H9 (cell line): ENCODE measurements at regions not wholly inside any gene's neighbourhood (a gene's known extent, or its start where the extent isn't known, plus 50 kb on each side); places are given as distances from the start of the nearest gene placed in this dataset.

Source experiments
- DNase-seq: peaks from one replicate; pipeline ENCODE4 v3.0.0-alpha.2; 2017
- H2AFZ ChIP-seq: one replicate; pipeline ENCODE4 v1.6.1; 2013; ENCODE audit warnings: mild to moderate bottlenecking, low read length, control low read depth, moderate library complexity
- H2AK5ac ChIP-seq: 2 replicates; pipeline ENCODE4 v1.6.1; 2013; ENCODE audit warnings: low read length, control low read depth, mixed read lengths; ENCODE audit not compliant: insufficient read length
- H2BK120ac ChIP-seq: one replicate; pipeline ENCODE4 v1.6.1; 2013; ENCODE audit warnings: low read depth, mild to moderate bottlenecking, low read length, control low read depth, inconsistent platforms; ENCODE audit not compliant: poor library complexity, severe bottlenecking
- H2BK12ac ChIP-seq: 2 replicates; pipeline ENCODE4 v1.6.1; 2013; ENCODE audit warnings: low read length, control low read depth, mixed read lengths, low read depth; ENCODE audit not compliant: insufficient read length
- H2BK15ac ChIP-seq: 2 replicates; pipeline ENCODE4 v1.6.1; 2013; ENCODE audit warnings: low read depth, low read length, control low read depth
- H2BK20ac ChIP-seq: one replicate; pipeline ENCODE4 v1.6.1; 2013; ENCODE audit warnings: low read depth, mild to moderate bottlenecking, low read length, control low read depth, inconsistent platforms; ENCODE audit not compliant: poor library complexity, severe bottlenecking
- H2BK5ac ChIP-seq: 2 replicates; pipeline ENCODE4 v1.6.1; 2013; ENCODE audit warnings: low read length, control low read depth, mixed read lengths; ENCODE audit not compliant: insufficient read length
- H3K14ac ChIP-seq: 2 replicates; pipeline ENCODE4 v1.6.1; 2013; ENCODE audit warnings: low read length, control low read depth; ENCODE audit not compliant: insufficient read depth
- H3K18ac ChIP-seq: 2 replicates; pipeline ENCODE4 v1.6.1; 2013; ENCODE audit warnings: low read depth, mild to moderate bottlenecking, mixed read lengths, low read length, control low read depth; ENCODE audit not compliant: insufficient read length
- H3K23ac ChIP-seq: 2 replicates; pipeline ENCODE4 v1.6.1; 2013; ENCODE audit warnings: low read length, control low read depth, mixed read lengths, low read depth; ENCODE audit not compliant: insufficient read length
- H3K23me2 ChIP-seq: 2 replicates; pipeline ENCODE4 v1.6.1; 2013; ENCODE audit warnings: low read depth, mild to moderate bottlenecking, mixed read lengths, low read length, control low read depth; ENCODE audit not compliant: insufficient read length, poor library complexity, severe bottlenecking
- H3K27ac ChIP-seq: 2 replicates; pipeline ENCODE4 v1.5.1; 2013; ENCODE audit warnings: low read length, control low read depth, mixed read lengths, low read depth; ENCODE audit not compliant: insufficient read length
- H3K27me3 ChIP-seq: 2 replicates; pipeline ENCODE4 v1.6.1; 2013; ENCODE audit warnings: low read length, control low read depth, inconsistent platforms; ENCODE audit not compliant: insufficient read depth
- H3K4ac ChIP-seq: 2 replicates; pipeline ENCODE4 v1.6.1; 2013; ENCODE audit warnings: low read depth, mild to moderate bottlenecking, control low read depth, inconsistent platforms, low read length, moderate library complexity
- H3K4me1 ChIP-seq: 2 replicates; pipeline ENCODE4 v1.6.1; 2013; ENCODE audit warnings: low read length, control low read depth, inconsistent platforms; ENCODE audit not compliant: insufficient read depth
- H3K4me2 ChIP-seq: 2 replicates; pipeline ENCODE4 v1.6.1; 2013; ENCODE audit warnings: low read length, control low read depth, mixed read lengths; ENCODE audit not compliant: insufficient read length, insufficient read depth
- H3K56ac ChIP-seq: 2 replicates; pipeline ENCODE4 v1.6.1; 2013; ENCODE audit warnings: low read depth, mild to moderate bottlenecking, mixed read lengths, low read length, control low read depth; ENCODE audit not compliant: insufficient read length
- H3K79me1 ChIP-seq: 2 replicates; pipeline ENCODE4 v1.6.1; 2013; ENCODE audit warnings: low read depth, mild to moderate bottlenecking, moderate library complexity, low read length, control low read depth, inconsistent platforms; ENCODE audit not compliant: insufficient read depth, poor library complexity, severe bottlenecking
- H3K79me2 ChIP-seq: 2 replicates; pipeline ENCODE4 v1.6.1; 2013; ENCODE audit warnings: low read length, control low read depth, inconsistent platforms; ENCODE audit not compliant: insufficient read depth
- H3K9ac ChIP-seq: 2 replicates; pipeline ENCODE4 v1.6.1; 2013; ENCODE audit warnings: low read length, control low read depth, mixed read lengths; ENCODE audit not compliant: insufficient read length; ENCODE audit errors: extremely low read depth
- H3K9me3 ChIP-seq: one replicate; pipeline ENCODE4 v1.6.1; 2013; ENCODE audit warnings: low read depth, low read length, inconsistent platforms; ENCODE audit not compliant: control insufficient read depth
- H3T11ph ChIP-seq: one replicate; pipeline ENCODE4 v1.6.1; 2013; ENCODE audit warnings: mild to moderate bottlenecking, low read length, control low read depth, inconsistent platforms
- H4K20me1 ChIP-seq: one replicate; pipeline ENCODE4 v1.6.1; 2013; ENCODE audit not compliant: control insufficient read depth, insufficient read length, insufficient read depth
- H4K5ac ChIP-seq: 2 replicates; pipeline ENCODE4 v1.6.1; 2013; ENCODE audit warnings: low read depth, mild to moderate bottlenecking, mixed read lengths, low read length, control low read depth; ENCODE audit not compliant: insufficient read length
- H4K8ac ChIP-seq: replicated peaks from 2 replicates; pipeline ENCODE4 v1.6.1; 2013; ENCODE audit warnings: low read length, control low read depth, mixed read lengths, low read depth; ENCODE audit not compliant: insufficient read length
- H4K91ac ChIP-seq: 2 replicates; pipeline ENCODE4 v1.6.1; 2013; ENCODE audit warnings: low read depth, mild to moderate bottlenecking, moderate library complexity, mixed read lengths, low read length, control low read depth; ENCODE audit not compliant: insufficient read length
- H3K27ac Mint-ChIP-seq, 3 experiments: 2 replicates in 2 of 3; 3 replicates in 1 of 3; pipeline ENCODE4 v1.8.0; 2020 to 2021; ENCODE audit warnings: mixed read lengths in 3 of 3, mild to moderate bottlenecking in 1 of 3, moderate library complexity in 1 of 3
- H3K27me3 Mint-ChIP-seq: 2 replicates; pipeline ENCODE4 v1.8.0; 2021; ENCODE audit warnings: low read depth, mild to moderate bottlenecking, moderate library complexity, mixed read lengths
- H3K36me3 Mint-ChIP-seq, 3 experiments: 2 replicates in 2 of 3; 3 replicates in 1 of 3; pipeline ENCODE4 v1.8.0; 2020 to 2021; ENCODE audit warnings: low read depth in 3 of 3, mixed read lengths in 3 of 3; ENCODE audit not compliant: insufficient read depth in 1 of 3
- H3K4me1 Mint-ChIP-seq, 2 experiments: 2 replicates each; pipeline ENCODE4 v1.8.0; 2020; ENCODE audit warnings: mixed read lengths in 2 of 2
- H3K4me3 Mint-ChIP-seq, 2 experiments: 2 replicates in 1 of 2; 3 replicates in 1 of 2; pipeline ENCODE4 v1.8.0; 2020 to 2021; ENCODE audit warnings: mild to moderate bottlenecking in 2 of 2, mixed read lengths in 2 of 2, moderate library complexity in 1 of 2
- H3K9me3 Mint-ChIP-seq, 2 experiments: 2 replicates in 1 of 2; 3 replicates in 1 of 2; pipeline ENCODE4 v1.8.0; 2020; ENCODE audit warnings: mild to moderate bottlenecking in 2 of 2, mixed read lengths in 2 of 2, moderate library complexity in 1 of 2
- CTCF ChIP-seq: fragments of 200-600 bp; sonication (generic); conservative IDR thresholded peaks from 3 replicates; pipeline ENCODE4 v1.8.0; 2021; ENCODE audit warnings: antibody characterized with exemption, mild to moderate bottlenecking
- WGBS: extraction: QIAGEN DNeasy Blood & Tissue Kit; methylation state at CpG from one replicate; pipeline ENCODE4 v1.1.7; 2013; ENCODE audit warnings: missing lambda C conversion rate, low lambda C conversion rate, mixed read lengths; ENCODE audit not compliant: insufficient read length; ENCODE audit errors: extremely low coverage; 5-methylcytosine and 5-hydroxymethylcytosine counted together

- no peak overlapping the region for H3K4ac ChIP-seq
- H4K91ac ChIP-seq = no peak overlapping the region
- H2AFZ ChIP-seq = no peak overlapping the region
- H4K8ac ChIP-seq = no peak overlapping the region
- H3K23ac ChIP-seq = no peak overlapping the region
- H3K56ac ChIP-seq = no peak overlapping the region
- WGBS = no CpG with 5 or more reads among the region's 5 CpGs
- H4K5ac ChIP-seq = no peak overlapping the region
- no peak overlapping the region for H2BK15ac ChIP-seq
- peaks cover 0 to 10% of the 10 kb centered on the region in 2 experiments; a peak in 2 of 4 replicates for H3K4me1 Mint-ChIP-seq
- H2BK5ac ChIP-seq = no peak overlapping the region
- no peak overlapping the region for H2BK20ac ChIP-seq
- no peaks in the 10 kb centered on the region for H4K20me1 ChIP-seq
- H3K79me2 ChIP-seq = no peaks in the 10 kb centered on the region
- no peak overlapping the region for H3K4me3 Mint-ChIP-seq
- H3K18ac ChIP-seq = no peak overlapping the region
- no peaks in the 10 kb centered on the region for H3K9me3 ChIP-seq
- no peaks in the 10 kb centered on the region for H3K36me3 Mint-ChIP-seq
- no peaks in the 10 kb centered on the region for H3K27me3 ChIP-seq
- no peaks in the 10 kb centered on the region; the same call in 1 of the 2 replicates for H3K4me1 ChIP-seq
- no peaks in the 10 kb centered on the region for H3K27me3 Mint-ChIP-seq
- H3K79me1 ChIP-seq = no peaks in the 10 kb centered on the region
- H3K4me2 ChIP-seq = no peak overlapping the region
- H2AK5ac ChIP-seq = no peak overlapping the region
- H3T11ph ChIP-seq = no peak overlapping the region
- no peaks in the 10 kb centered on the region for H3K9me3 Mint-ChIP-seq
- DNase-seq = no peak
- H3K27ac Mint-ChIP-seq = no peak overlapping the region
- H2BK120ac ChIP-seq = no peak overlapping the region
- H3K9ac ChIP-seq = no peak overlapping the region
- TF ChIP-seq CTCF = no peak
- H3K14ac ChIP-seq = no peak overlapping the region
- no peak overlapping the region for H3K27ac ChIP-seq
- H3K23me2 ChIP-seq = no peaks in the 10 kb centered on the region
- no peak overlapping the region for H2BK12ac ChIP-seq
Observed at GRCh38 chr20:40111282-40111681, 577.8 kb downstream of the MAFB start.
